HepG2 (cell line): ENCODE measurements at regions not wholly inside any gene's neighbourhood (a gene's known extent, or its start where the extent isn't known, plus 50 kb on each side); places are given as distances from the start of the nearest gene placed in this dataset.

Experiments used
- ATM ChIP-seq: fragments of 450-650 bp; IDR thresholded peaks from 2 replicates; pipeline ENCODE4 v1.7.1; 2017; ENCODE audit warnings: mild to moderate bottlenecking, borderline replicate concordance
- ESRRA ChIP-seq: sonication (generic); formaldehyde crosslinking; IDR thresholded peaks from 2 replicates; pipeline ENCODE4 v1.5.1; 2020; ENCODE audit warnings: mild to moderate bottlenecking, low read depth, missing genetic modification reagents
- SALL1 ChIP-seq: sonication (generic); formaldehyde crosslinking; IDR thresholded peaks from 2 replicates; pipeline ENCODE4 v1.8.0; 2022; ENCODE audit warnings: mild to moderate bottlenecking, missing genetic modification reagents
- YEATS2 ChIP-seq: sonication (generic); formaldehyde crosslinking; IDR thresholded peaks from 2 replicates; pipeline ENCODE4 v1.4.0; 2020; ENCODE audit warnings: missing genetic modification reagents, borderline replicate concordance
- ZFY ChIP-seq: sonication (generic); formaldehyde crosslinking; IDR thresholded peaks from 2 replicates; pipeline ENCODE4 v1.4.0; 2020; ENCODE audit warnings: missing genetic modification reagents
- ZNF232 ChIP-seq: sonication (generic); formaldehyde crosslinking; IDR thresholded peaks from 2 replicates; pipeline ENCODE4 v1.4.0; 2020; ENCODE audit warnings: missing genetic modification reagents, borderline replicate concordance
- ZNF282 ChIP-seq: fragments of 450-650 bp; IDR thresholded peaks from 2 replicates; pipeline ENCODE4 v1.6.1; 2018; ENCODE audit not compliant: partially characterized antibody
- ZNF776 ChIP-seq: sonication (generic); formaldehyde crosslinking; IDR thresholded peaks from 2 replicates; pipeline ENCODE4 v1.4.0; 2020; ENCODE audit warnings: mild to moderate bottlenecking, missing genetic modification reagents
- TF ChIP-seq, protein P1 (sequence below): sonication (generic); formaldehyde crosslinking; IDR thresholded peaks from 2 replicates; pipeline ENCODE4 v1.4.0; 2020; ENCODE audit warnings: missing genetic modification reagents, borderline replicate concordance
- TF ChIP-seq, protein P2 (sequence below): IDR thresholded peaks from 2 replicates; pipeline ENCODE4 v1.6.1; 2016; ENCODE audit warnings: missing compliant biosample characterization, missing genetic modification reagents, borderline replicate concordance
- TF ChIP-seq, protein P3 (sequence below): IDR thresholded peaks from 2 replicates; pipeline ENCODE4 v1.6.1; 2016; ENCODE audit warnings: mild to moderate bottlenecking, missing biosample characterization, missing genetic modification reagents
- TF ChIP-seq, protein P4 (sequence below): sonication (generic); formaldehyde crosslinking; IDR thresholded peaks from 2 replicates; pipeline ENCODE4 v1.4.0; 2020; ENCODE audit warnings: missing genetic modification reagents
- TF ChIP-seq, protein P5 (sequence below): sonication (generic); formaldehyde crosslinking; conservative IDR thresholded peaks from 2 replicates; pipeline ENCODE4 v1.4.0; 2020; ENCODE audit warnings: missing genetic modification reagents
- TF ChIP-seq, protein P6 (sequence below): sonication (generic); formaldehyde crosslinking; IDR thresholded peaks from 2 replicates; pipeline ENCODE4 v1.8.1; 2023; ENCODE audit warnings: mild to moderate bottlenecking, inconsistent platforms, moderate library complexity, missing genetic modification reagents, borderline replicate concordance

DNA sequence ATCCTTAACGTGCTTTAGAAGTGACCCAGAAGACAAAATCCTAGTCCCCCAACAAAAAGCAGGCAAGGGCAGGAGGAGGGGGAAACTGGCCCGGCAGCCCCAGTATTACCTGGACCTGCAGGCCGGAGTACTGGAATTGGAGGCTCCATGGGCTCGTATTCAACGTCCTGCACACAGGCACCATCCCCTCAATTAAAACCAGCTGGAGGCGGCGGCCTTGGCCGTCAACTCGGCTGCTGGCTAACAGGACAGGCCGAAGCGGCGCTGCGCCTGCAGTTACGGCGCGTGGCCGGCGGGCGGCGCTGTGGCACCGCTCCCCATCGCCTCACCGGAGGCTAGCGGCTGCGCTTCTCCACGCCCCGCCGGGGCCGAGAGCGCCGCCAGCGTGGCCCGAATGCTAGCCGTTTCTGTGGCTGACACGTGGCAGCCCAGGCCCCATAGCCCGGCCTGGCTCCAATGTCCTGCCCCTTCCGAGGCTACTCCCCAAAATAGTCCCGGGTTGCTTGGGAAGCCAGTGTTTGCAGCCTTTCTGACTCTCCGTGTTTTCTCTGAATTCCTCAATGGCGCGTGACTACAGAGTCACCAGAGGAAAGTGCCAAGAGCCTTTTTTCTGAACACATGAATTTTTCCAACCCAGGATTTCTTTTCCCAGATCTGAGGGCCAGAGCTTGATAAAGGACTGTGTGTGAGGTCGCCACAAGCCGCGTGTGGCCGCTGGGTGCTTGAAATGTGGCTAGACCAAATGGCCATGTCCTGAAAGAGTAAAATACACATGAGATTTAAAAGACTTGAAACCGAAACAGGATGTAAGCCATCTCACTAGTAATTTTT lies 82.5 kb downstream of the HHIPL2 start (continued):
- TF ChIP-seq, protein P1, sequence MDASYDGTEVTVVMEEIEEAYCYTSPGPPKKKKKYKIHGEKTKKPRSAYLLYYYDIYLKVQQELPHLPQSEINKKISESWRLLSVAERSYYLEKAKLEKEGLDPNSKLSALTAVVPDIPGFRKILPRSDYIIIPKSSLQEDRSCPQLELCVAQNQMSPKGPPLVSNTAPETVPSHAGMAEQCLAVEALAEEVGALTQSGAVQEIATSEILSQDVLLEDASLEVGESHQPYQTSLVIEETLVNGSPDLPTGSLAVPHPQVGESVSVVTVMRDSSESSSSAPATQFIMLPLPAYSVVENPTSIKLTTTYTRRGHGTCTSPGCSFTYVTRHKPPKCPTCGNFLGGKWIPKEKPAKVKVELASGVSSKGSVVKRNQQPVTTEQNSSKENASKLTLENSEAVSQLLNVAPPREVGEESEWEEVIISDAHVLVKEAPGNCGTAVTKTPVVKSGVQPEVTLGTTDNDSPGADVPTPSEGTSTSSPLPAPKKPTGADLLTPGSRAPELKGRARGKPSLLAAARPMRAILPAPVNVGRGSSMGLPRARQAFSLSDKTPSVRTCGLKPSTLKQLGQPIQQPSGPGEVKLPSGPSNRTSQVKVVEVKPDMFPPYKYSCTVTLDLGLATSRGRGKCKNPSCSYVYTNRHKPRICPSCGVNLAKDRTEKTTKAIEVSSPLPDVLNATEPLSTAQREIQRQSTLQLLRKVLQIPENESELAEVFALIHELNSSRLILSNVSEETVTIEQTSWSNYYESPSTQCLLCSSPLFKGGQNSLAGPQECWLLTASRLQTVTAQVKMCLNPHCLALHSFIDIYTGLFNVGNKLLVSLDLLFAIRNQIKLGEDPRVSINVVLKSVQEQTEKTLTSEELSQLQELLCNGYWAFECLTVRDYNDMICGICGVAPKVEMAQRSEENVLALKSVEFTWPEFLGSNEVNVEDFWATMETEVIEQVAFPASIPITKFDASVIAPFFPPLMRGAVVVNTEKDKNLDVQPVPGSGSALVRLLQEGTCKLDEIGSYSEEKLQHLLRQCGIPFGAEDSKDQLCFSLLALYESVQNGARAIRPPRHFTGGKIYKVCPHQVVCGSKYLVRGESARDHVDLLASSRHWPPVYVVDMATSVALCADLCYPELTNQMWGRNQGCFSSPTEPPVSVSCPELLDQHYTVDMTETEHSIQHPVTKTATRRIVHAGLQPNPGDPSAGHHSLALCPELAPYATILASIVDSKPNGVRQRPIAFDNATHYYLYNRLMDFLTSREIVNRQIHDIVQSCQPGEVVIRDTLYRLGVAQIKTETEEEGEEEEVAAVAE (CRISPR knock-in tag), result peak; percentile 60; the same call in 1 of the 2 replicates
- TF ChIP-seq ZNF776 (CRISPR knock-in tag), result 0 out of 2 replicates have a peak, but pooled peaks have one; percentile 66
- peak; percentile 95 for TF ChIP-seq SALL1 (CRISPR knock-in tag)
- no peak for TF ChIP-seq ATM
- peak; percentile 96 for TF ChIP-seq ZFY (CRISPR knock-in tag)
- TF ChIP-seq ZNF282, result no peak
- TF ChIP-seq, protein P2, sequence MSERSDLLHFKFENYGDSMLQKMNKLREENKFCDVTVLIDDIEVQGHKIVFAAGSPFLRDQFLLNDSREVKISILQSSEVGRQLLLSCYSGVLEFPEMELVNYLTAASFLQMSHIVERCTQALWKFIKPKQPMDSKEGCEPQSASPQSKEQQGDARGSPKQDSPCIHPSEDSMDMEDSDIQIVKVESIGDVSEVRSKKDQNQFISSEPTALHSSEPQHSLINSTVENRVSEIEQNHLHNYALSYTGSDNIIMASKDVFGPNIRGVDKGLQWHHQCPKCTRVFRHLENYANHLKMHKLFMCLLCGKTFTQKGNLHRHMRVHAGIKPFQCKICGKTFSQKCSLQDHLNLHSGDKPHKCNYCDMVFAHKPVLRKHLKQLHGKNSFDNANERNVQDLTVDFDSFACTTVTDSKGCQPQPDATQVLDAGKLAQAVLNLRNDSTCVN (CRISPR knock-in tag), result peak; percentile 77; the same call in 1 of the 2 replicates
- TF ChIP-seq, protein P3, sequence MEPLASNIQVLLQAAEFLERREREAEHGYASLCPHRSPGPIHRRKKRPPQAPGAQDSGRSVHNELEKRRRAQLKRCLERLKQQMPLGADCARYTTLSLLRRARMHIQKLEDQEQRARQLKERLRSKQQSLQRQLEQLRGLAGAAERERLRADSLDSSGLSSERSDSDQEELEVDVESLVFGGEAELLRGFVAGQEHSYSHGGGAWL (CRISPR knock-in tag), result peak; percentile 92
- TF ChIP-seq ESRRA, result peak; percentile 76; the same call in 1 of the 2 replicates
- TF ChIP-seq, protein P4, sequence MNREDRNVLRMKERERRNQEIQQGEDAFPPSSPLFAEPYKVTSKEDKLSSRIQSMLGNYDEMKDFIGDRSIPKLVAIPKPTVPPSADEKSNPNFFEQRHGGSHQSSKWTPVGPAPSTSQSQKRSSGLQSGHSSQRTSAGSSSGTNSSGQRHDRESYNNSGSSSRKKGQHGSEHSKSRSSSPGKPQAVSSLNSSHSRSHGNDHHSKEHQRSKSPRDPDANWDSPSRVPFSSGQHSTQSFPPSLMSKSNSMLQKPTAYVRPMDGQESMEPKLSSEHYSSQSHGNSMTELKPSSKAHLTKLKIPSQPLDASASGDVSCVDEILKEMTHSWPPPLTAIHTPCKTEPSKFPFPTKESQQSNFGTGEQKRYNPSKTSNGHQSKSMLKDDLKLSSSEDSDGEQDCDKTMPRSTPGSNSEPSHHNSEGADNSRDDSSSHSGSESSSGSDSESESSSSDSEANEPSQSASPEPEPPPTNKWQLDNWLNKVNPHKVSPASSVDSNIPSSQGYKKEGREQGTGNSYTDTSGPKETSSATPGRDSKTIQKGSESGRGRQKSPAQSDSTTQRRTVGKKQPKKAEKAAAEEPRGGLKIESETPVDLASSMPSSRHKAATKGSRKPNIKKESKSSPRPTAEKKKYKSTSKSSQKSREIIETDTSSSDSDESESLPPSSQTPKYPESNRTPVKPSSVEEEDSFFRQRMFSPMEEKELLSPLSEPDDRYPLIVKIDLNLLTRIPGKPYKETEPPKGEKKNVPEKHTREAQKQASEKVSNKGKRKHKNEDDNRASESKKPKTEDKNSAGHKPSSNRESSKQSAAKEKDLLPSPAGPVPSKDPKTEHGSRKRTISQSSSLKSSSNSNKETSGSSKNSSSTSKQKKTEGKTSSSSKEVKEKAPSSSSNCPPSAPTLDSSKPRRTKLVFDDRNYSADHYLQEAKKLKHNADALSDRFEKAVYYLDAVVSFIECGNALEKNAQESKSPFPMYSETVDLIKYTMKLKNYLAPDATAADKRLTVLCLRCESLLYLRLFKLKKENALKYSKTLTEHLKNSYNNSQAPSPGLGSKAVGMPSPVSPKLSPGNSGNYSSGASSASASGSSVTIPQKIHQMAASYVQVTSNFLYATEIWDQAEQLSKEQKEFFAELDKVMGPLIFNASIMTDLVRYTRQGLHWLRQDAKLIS (CRISPR knock-in tag), result peak; percentile 74
- TF ChIP-seq, protein P5, sequence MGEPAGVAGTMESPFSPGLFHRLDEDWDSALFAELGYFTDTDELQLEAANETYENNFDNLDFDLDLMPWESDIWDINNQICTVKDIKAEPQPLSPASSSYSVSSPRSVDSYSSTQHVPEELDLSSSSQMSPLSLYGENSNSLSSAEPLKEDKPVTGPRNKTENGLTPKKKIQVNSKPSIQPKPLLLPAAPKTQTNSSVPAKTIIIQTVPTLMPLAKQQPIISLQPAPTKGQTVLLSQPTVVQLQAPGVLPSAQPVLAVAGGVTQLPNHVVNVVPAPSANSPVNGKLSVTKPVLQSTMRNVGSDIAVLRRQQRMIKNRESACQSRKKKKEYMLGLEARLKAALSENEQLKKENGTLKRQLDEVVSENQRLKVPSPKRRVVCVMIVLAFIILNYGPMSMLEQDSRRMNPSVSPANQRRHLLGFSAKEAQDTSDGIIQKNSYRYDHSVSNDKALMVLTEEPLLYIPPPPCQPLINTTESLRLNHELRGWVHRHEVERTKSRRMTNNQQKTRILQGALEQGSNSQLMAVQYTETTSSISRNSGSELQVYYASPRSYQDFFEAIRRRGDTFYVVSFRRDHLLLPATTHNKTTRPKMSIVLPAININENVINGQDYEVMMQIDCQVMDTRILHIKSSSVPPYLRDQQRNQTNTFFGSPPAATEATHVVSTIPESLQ (CRISPR knock-in tag), result peak; percentile 94; the same call in 1 of the 2 replicates
- TF ChIP-seq YEATS2 (CRISPR knock-in tag), result peak; percentile 75
- TF ChIP-seq ZNF232 (CRISPR knock-in tag), result peak; percentile 88; the same call in 1 of the 2 replicates
- TF ChIP-seq, protein P6, sequence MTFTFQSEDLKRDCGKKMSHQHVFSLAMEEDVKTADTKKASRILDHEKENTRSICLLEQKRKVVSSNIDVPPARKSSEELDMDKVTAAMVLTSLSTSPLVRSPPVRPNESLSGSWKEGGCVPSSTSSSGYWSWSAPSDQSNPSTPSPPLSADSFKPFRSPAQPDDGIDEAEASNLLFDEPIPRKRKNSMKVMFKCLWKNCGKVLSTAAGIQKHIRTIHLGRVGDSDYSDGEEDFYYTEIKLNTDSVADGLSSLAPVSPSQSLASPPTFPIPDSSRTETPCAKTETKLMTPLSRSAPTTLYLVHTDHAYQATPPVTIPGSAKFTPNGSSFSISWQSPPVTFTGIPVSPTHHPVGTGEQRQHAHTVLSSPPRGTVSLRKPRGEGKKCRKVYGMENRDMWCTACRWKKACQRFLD (CRISPR knock-in tag), result peak; percentile 78; the same call in 1 of the 2 replicates
